ENCODE measurements at regions not wholly inside any gene's neighbourhood (a gene's known extent, or its start where the extent isn't known, plus 50 kb on each side); places are given as distances from the start of the nearest gene placed in this dataset.

- TF ChIP-seq POLR2AphosphoS5 (IDR thresholded peaks at IDR 0.05): no peak
- no peak for TF ChIP-seq CTCF (IDR thresholded peaks at IDR 0.05)
- TF ChIP-seq POLR2A (IDR thresholded peaks at IDR 0.05): no peak
Measured at GRCh38 chr10:21413268-21413667, 112.2 kb downstream of the SKIDA1 start.
